ENCODE measurements at regions not wholly inside any gene's neighbourhood (a gene's known extent, or its start where the extent isn't known, plus 50 kb on each side); places are given as distances from the start of the nearest gene placed in this dataset.

DNA sequence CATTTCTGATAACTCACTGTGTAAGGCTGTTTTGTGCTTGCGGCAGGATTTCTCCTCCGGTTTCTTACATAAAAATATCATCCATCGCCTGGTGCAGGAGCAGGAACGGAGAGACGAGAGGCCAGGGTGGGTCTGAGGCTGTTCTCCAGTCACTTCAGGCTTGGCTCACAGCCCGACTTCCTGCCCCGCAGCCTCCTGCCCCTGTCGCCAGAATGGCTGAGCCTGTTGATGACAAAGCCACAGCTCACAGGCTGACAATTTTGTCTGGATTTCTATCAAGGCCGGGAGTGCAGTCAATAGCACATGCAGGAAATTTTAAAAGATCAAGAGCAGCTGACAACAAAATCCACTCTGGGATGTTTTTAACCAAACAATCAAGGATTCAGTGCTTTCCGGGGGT lies 229.7 kb upstream of the ZNF32 start:
- H3K27ac Mint-ChIP-seq, result no peak overlapping the region
- no peak for DNase-seq (ENCODE audit: low spot score, unreplicated experiment)
- H3K27me3 Mint-ChIP-seq, result peaks cover 15% of the 10 kb centered on the region
- no peaks in the 10 kb centered on the region for H3K36me3 Mint-ChIP-seq (ENCODE audit: insufficient read depth)
- TF ChIP-seq, protein P1, sequence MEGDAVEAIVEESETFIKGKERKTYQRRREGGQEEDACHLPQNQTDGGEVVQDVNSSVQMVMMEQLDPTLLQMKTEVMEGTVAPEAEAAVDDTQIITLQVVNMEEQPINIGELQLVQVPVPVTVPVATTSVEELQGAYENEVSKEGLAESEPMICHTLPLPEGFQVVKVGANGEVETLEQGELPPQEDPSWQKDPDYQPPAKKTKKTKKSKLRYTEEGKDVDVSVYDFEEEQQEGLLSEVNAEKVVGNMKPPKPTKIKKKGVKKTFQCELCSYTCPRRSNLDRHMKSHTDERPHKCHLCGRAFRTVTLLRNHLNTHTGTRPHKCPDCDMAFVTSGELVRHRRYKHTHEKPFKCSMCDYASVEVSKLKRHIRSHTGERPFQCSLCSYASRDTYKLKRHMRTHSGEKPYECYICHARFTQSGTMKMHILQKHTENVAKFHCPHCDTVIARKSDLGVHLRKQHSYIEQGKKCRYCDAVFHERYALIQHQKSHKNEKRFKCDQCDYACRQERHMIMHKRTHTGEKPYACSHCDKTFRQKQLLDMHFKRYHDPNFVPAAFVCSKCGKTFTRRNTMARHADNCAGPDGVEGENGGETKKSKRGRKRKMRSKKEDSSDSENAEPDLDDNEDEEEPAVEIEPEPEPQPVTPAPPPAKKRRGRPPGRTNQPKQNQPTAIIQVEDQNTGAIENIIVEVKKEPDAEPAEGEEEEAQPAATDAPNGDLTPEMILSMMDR (IDR thresholded peaks at IDR 0.05; ENCODE audit: unreplicated experiment), result no peak
- H3K9me3 Mint-ChIP-seq (ENCODE audit: low read depth), result no peaks in the 10 kb centered on the region
- no peaks in the 10 kb centered on the region for H3K4me1 Mint-ChIP-seq (ENCODE audit: low read depth)
- no peak overlapping the region for H3K4me3 Mint-ChIP-seq (ENCODE audit: low read depth)

DNA sequence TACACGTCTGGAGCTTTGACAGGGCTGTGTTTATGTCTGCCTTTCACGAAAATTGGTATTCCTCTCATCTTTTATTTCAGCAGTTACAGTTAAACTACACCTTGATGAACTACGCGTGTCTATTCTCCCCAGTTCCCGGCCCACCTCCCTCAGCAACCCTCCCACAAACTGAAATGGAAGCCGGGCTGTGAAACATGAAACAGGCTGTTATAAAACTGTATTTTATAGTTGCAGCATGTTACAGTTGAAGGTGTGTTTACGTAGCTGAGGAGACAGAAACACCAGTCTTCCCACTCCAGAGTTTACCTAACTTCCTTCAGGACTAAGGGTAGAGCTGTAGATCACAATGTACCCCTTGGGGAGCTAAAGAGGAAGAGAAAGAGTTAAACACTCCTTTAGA lies 228.3 kb upstream of the ZNF32 start:
- Mint-ChIP-seq H3K27ac (no peak overlapping the region), H3K9me3 (ENCODE audit: low read depth) (no peaks in the 10 kb centered on the region), H3K4me3 (ENCODE audit: low read depth) (no peak overlapping the region), H3K4me1 (ENCODE audit: low read depth) (no peaks in the 10 kb centered on the region), H3K36me3 (ENCODE audit: insufficient read depth) (no peaks in the 10 kb centered on the region), H3K27me3 (peaks cover 15% of the 10 kb centered on the region)
- DNase-seq (ENCODE audit: low spot score, unreplicated experiment), result no peak
- TF ChIP-seq, protein P1 (IDR thresholded peaks at IDR 0.05; ENCODE audit: unreplicated experiment), result no peak

DNA sequence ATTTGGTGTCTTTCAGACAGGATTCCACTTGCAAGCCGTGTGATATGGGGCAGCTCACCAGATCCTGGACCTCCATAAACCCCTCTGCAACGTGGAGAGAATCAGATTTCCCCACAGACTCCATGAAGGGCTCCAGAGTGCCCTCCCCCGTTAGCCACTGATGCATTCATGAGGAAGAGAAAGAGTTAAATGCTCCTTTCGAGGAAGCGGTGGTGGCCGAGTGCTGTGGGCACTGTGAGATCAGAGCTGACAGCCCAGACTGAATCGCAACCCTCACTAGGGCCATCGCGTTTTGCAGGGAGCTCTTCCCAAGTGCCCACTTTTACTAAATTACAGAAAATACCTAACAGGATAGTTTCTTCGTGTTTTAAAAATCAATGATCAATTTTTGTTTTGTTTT lies 226.3 kb upstream of the ZNF32 start:
- no peak overlapping the region for H3K4me3 Mint-ChIP-seq (ENCODE audit: low read depth)

DNA sequence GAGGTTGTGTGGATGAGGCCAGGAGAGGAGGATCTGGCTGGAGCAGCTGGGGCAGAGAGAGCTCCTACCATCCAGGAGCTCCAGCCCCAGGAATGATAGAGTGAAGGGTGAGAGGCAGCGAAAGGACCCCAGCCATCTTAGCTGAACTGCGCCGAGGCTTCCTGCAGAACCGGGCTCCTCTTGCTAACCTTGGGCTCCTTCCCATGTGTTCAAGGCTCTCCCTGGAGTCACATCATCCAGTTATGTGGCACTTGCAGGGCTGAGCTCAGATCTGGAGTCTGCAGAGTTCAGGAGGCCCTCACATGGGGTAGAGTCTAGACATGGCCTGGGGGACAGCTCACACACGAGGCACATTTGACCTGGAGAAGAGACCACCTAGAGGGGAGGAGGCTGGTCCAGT lies 225.0 kb upstream of the ZNF32 start:
- no peak overlapping the region for H3K4me3 Mint-ChIP-seq (ENCODE audit: low read depth)
- no peaks in the 10 kb centered on the region for H3K36me3 Mint-ChIP-seq (ENCODE audit: insufficient read depth)

More for the DNA sequence above, 226.3 kb upstream of the ZNF32 start:
- Mint-ChIP-seq H3K9me3 (ENCODE audit: low read depth) (no peaks in the 10 kb centered on the region), H3K27ac (no peak overlapping the region), H3K36me3 (ENCODE audit: insufficient read depth) (no peaks in the 10 kb centered on the region), H3K27me3 (peaks cover 15% of the 10 kb centered on the region), H3K4me1 (ENCODE audit: low read depth) (no peaks in the 10 kb centered on the region)
- TF ChIP-seq, protein P1 (IDR thresholded peaks at IDR 0.05; ENCODE audit: unreplicated experiment), result no peak
- no peak for DNase-seq (ENCODE audit: low spot score, unreplicated experiment)

DNA sequence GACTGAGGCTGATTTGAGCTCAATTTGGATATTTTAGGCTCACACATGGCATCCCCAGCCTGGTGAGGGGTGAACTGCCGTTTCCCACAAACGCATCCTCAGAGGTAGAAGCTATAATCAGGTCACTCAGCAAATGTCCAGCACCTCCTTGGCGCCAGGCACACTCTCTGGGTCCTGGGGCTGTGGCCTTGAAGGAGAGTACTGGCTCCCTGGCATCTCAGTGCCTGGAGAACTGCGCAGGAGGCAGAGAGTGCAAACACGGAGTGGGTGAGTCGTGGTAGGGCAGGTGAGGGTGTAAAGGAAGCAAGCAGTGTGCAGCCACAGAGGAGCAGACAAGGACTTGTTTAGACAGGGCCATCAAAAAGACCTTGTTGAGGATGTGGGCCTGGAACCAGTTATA lies 224.0 kb upstream of the ZNF32 start:
- peaks cover 11% of the 10 kb centered on the region for H3K27me3 Mint-ChIP-seq
- no peak for DNase-seq (ENCODE audit: low spot score, unreplicated experiment)
- H3K4me3 Mint-ChIP-seq (ENCODE audit: low read depth), result no peak overlapping the region
- TF ChIP-seq, protein P1 (IDR thresholded peaks at IDR 0.05; ENCODE audit: unreplicated experiment), result no peak
- no peaks in the 10 kb centered on the region for H3K4me1 Mint-ChIP-seq (ENCODE audit: low read depth)
- H3K27ac Mint-ChIP-seq, result no peak overlapping the region
- H3K9me3 Mint-ChIP-seq (ENCODE audit: low read depth), result no peaks in the 10 kb centered on the region
- no peaks in the 10 kb centered on the region for H3K36me3 Mint-ChIP-seq (ENCODE audit: insufficient read depth)

More for the DNA sequence above, 225.0 kb upstream of the ZNF32 start:
- TF ChIP-seq, protein P1 (IDR thresholded peaks at IDR 0.05; ENCODE audit: unreplicated experiment), result no peak
- no peak for DNase-seq (ENCODE audit: low spot score, unreplicated experiment)
- Mint-ChIP-seq H3K4me1 (ENCODE audit: low read depth) (no peaks in the 10 kb centered on the region), H3K27ac (no peak overlapping the region), H3K27me3 (peaks cover 13% of the 10 kb centered on the region), H3K9me3 (ENCODE audit: low read depth) (no peaks in the 10 kb centered on the region)
